NCI-H82 (cell line): ENCODE measurements at regions not wholly inside any gene's neighbourhood (a gene's known extent, or its start where the extent isn't known, plus 50 kb on each side); places are given as distances from the start of the nearest gene placed in this dataset.
"Not testable (repeated sequence)": the region's sequence is repeated elsewhere in the genome, so short reads cannot be mapped to it uniquely, and the experiment has no call there.

Experiments
- DNase-seq: peaks from one replicate; lab custom pipeline; 2025; lab: John Stamatoyannopoulos, UW

- no peak for DNase-seq
Measured at GRCh38 chr13:105847527-105848291, 687.8 kb downstream of the EFNB2 start.

- DNase-seq = no peak
Measured at GRCh38 chr13:105846923-105847322, 688.5 kb downstream of the EFNB2 start.

GRCh38 chr13:105841286-105841685 lies 694.2 kb downstream of the EFNB2 start:
- no peak for DNase-seq

GRCh38 chr13:105838231-105838630 lies 697.2 kb downstream of the EFNB2 start:
- no peak for DNase-seq

GRCh38 chr13:105837295-105837694 lies 698.2 kb downstream of the EFNB2 start:
- DNase-seq = not testable (repeated sequence)

- DNase-seq = no peak
Measured at GRCh38 chr13:105830821-105831220, 704.6 kb downstream of the EFNB2 start.

GRCh38 chr13:105827111-105827809 lies 708.2 kb downstream of the EFNB2 start:
- DNase-seq = no peak

- DNase-seq = no peak
Measured at GRCh38 chr13:105825071-105825470, 710.4 kb downstream of the EFNB2 start.

- DNase-seq = no peak
Measured at GRCh38 chr13:105821337-105821736, 714.1 kb downstream of the EFNB2 start.

- DNase-seq = no peak
Measured at GRCh38 chr13:105820415-105820814, 715.0 kb downstream of the EFNB2 start.

- DNase-seq = no peak
Measured at GRCh38 chr13:105817498-105817897, 718.0 kb downstream of the EFNB2 start.

GRCh38 chr13:105816994-105817393 lies 718.5 kb downstream of the EFNB2 start:
- no peak for DNase-seq

- peak; percentile 29 for DNase-seq
Measured at GRCh38 chr13:105814902-105815250, 720.6 kb downstream of the EFNB2 start.

GRCh38 chr13:105814219-105814901 lies 721.1 kb downstream of the EFNB2 start:
- no peak for DNase-seq

GRCh38 chr13:105806628-105806920 lies 728.9 kb downstream of the EFNB2 start:
- no peak for DNase-seq

- DNase-seq = no peak
Measured at GRCh38 chr13:105805892-105806627, 729.4 kb downstream of the EFNB2 start.

- no peak for DNase-seq
Measured at GRCh38 chr13:105804561-105805190, 730.8 kb downstream of the EFNB2 start.

- peak; percentile 57 for DNase-seq
Measured at GRCh38 chr13:105799155-105799554, 736.3 kb downstream of the EFNB2 start.

GRCh38 chr13:105798541-105798940 lies 736.9 kb downstream of the EFNB2 start:
- DNase-seq = peak; percentile 95

- DNase-seq = no peak
Measured at GRCh38 chr13:105796081-105796480, 739.4 kb downstream of the EFNB2 start.

- no peak for DNase-seq
Measured at GRCh38 chr13:105790923-105791322, 744.5 kb downstream of the EFNB2 start.

- no peak for DNase-seq
Measured at GRCh38 chr13:105788530-105788929, 746.9 kb downstream of the EFNB2 start.
